ENCODE measurements at regions not wholly inside any gene's neighbourhood (a gene's known extent, or its start where the extent isn't known, plus 50 kb on each side); places are given as distances from the start of the nearest gene placed in this dataset.
"Not testable (repeated sequence)": the region's sequence is repeated elsewhere in the genome, so short reads cannot be mapped to it uniquely, and the experiment has no call there.

DNA sequence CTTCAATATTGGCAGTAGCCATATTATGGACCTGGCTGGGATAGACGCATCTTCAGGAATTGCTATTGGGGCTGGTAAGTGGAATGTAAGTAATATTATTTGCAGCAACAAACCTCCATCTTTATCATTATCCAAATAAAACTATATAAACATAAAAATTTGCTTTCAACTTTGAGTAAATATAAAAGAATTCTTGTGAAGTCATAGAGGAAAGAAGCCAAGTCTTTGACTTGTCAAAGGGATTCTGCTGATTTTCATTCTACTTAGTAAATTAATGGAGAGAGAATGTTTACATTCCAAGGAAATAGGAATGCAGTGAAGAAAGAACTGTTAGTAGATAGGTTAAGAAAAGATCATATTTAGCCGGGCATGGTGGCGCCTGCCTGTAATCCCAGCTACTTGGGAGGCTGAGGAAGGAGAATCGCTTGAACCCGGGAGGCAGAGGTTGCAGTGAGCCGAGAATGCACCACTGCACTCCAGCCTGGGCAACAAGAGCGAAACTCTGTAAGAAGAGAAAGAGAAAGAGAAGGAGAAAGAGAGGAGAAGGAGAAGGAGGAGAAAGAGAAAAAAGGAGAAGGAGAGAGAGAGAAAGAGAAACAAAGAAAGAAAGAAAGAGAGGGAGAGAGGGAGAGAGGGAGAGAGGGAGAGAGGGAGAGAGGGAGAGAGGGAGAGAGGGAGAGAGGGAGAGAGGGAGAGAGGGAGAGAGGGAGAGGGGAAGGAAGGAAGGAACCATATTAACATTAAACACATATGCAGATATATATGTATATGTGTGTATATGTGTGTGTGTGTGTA, 79.4 kb upstream of the GNAZ start:
- TF ChIP-seq, protein P1, sequence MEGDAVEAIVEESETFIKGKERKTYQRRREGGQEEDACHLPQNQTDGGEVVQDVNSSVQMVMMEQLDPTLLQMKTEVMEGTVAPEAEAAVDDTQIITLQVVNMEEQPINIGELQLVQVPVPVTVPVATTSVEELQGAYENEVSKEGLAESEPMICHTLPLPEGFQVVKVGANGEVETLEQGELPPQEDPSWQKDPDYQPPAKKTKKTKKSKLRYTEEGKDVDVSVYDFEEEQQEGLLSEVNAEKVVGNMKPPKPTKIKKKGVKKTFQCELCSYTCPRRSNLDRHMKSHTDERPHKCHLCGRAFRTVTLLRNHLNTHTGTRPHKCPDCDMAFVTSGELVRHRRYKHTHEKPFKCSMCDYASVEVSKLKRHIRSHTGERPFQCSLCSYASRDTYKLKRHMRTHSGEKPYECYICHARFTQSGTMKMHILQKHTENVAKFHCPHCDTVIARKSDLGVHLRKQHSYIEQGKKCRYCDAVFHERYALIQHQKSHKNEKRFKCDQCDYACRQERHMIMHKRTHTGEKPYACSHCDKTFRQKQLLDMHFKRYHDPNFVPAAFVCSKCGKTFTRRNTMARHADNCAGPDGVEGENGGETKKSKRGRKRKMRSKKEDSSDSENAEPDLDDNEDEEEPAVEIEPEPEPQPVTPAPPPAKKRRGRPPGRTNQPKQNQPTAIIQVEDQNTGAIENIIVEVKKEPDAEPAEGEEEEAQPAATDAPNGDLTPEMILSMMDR (IDR thresholded peaks at IDR 0.05), result not testable (repeated sequence)
- not testable (repeated sequence) for TF ChIP-seq POLR2A (IDR thresholded peaks at IDR 0.05)

Data from adrenal gland (tissue), 5 donors.